H1 (cell line): ENCODE measurements at regions not wholly inside any gene's neighbourhood (a gene's known extent, or its start where the extent isn't known, plus 50 kb on each side); places are given as distances from the start of the nearest gene placed in this dataset.

Experiments
- CTCF ChIA-PET: fragments of 300-600 bp; sonication (Branson Sonifier 250); formaldehyde crosslinking; loops from one replicate; lab custom pipeline; 2021; ENCODE audit not compliant: partially characterized antibody; lab: Charles Lee
- POLR2A ChIA-PET: fragments of 300-600 bp; sonication (Branson Sonifier 250); formaldehyde crosslinking; loops from one replicate; lab custom pipeline; 2021; ENCODE audit warnings: inconsistent platforms; ENCODE audit not compliant: partially characterized antibody; lab: Charles Lee
- DNase-seq, 2 experiments: peaks; one replicate each; pipeline versions ENCODE4 v3.0.0 to v3.0.0-alpha.2; 2010 to 2022; ENCODE audit warnings: low spot score in 2 of 2, low read depth in 1 of 2, mixed read lengths in 1 of 2
- FAIRE-seq: peaks from 2 replicates; lab custom pipeline; 2011; peaks lifted over from hg19 to GRCh38; lab: Jason Lieb, UNC
- H2AFZ ChIP-seq: 2 replicates; pipeline ENCODE4 v1.8.1; 2012; ENCODE audit warnings: low read length, inconsistent platforms
- H2AK5ac ChIP-seq: 2 replicates; pipeline ENCODE4 v1.6.1; 2013; ENCODE audit warnings: low read depth, low read length
- H2BK120ac ChIP-seq: replicated peaks from 2 replicates; pipeline ENCODE3; 2013; ENCODE audit warnings: low read depth, low read length, inconsistent platforms
- H2BK12ac ChIP-seq: 2 replicates; pipeline ENCODE4 v1.6.1; 2013; ENCODE audit warnings: low read depth, low read length
- H2BK15ac ChIP-seq: 2 replicates; pipeline ENCODE4 v1.6.1; 2013; ENCODE audit warnings: low read length
- H2BK20ac ChIP-seq: 2 replicates; pipeline ENCODE4 v1.6.1; 2013; ENCODE audit warnings: low read length
- H2BK5ac ChIP-seq: 2 replicates; pipeline ENCODE4 v1.6.1; 2013; ENCODE audit warnings: low read depth, low read length
- H3K14ac ChIP-seq: 2 replicates; pipeline ENCODE4 v1.6.1; 2013; ENCODE audit warnings: inconsistent platforms; ENCODE audit not compliant: insufficient read length
- H3K18ac ChIP-seq: 2 replicates; pipeline ENCODE4 v1.6.1; 2013; ENCODE audit warnings: low read length; ENCODE audit errors: extremely low read depth
- H3K23ac ChIP-seq: 2 replicates; pipeline ENCODE4 v1.6.1; 2013; ENCODE audit warnings: inconsistent platforms; ENCODE audit not compliant: insufficient read length
- H3K23me2 ChIP-seq: 2 replicates; pipeline ENCODE4 v1.6.1; 2013; ENCODE audit warnings: low read depth, low read length
- H3K27ac ChIP-seq: 2 replicates; pipeline ENCODE4 v1.6.1; 2011; ENCODE audit warnings: low read depth, low read length, inconsistent platforms
- H3K27me3 ChIP-seq, 4 experiments: replicated peaks in 1 of 4; 1 replicate in 1 of 4; 2 replicates in 3 of 4; pipeline versions ENCODE4 v1.6.1 to v1.8.1; 2011 to 2013; ENCODE audit warnings: low read length in 3 of 4, mild to moderate bottlenecking in 3 of 4, inconsistent platforms in 2 of 4, mixed read lengths in 2 of 4, moderate library complexity in 1 of 4; ENCODE audit not compliant: control insufficient read depth in 3 of 4, insufficient read depth in 3 of 4; ENCODE audit errors: extremely low read depth in 1 of 4
- H3K36me3 ChIP-seq, 4 experiments: 2 replicates each; pipeline versions ENCODE4 v1.6.1 to v1.8.1; 2011 to 2013; ENCODE audit warnings: mild to moderate bottlenecking in 4 of 4, low read length in 3 of 4, moderate library complexity in 2 of 4, control low read depth in 1 of 4, inconsistent platforms in 1 of 4; ENCODE audit not compliant: insufficient read depth in 4 of 4, control insufficient read depth in 2 of 4
- H3K4ac ChIP-seq: replicated peaks from 2 replicates; pipeline ENCODE3; 2013; ENCODE audit warnings: low read length, low read depth, mixed read lengths, inconsistent platforms; ENCODE audit not compliant: insufficient read length
- H3K4me1 ChIP-seq, 4 experiments: replicated peaks in 1 of 4; 1 replicate in 1 of 4; 2 replicates in 3 of 4; pipeline versions ENCODE4 v1.6.1 to v1.8.1; 2011 to 2013; ENCODE audit warnings: low read length in 3 of 4, inconsistent platforms in 2 of 4, mixed read lengths in 1 of 4; ENCODE audit not compliant: insufficient read depth in 4 of 4, control insufficient read depth in 3 of 4
- H3K4me2 ChIP-seq, 2 experiments: 2 replicates each; pipeline versions ENCODE4 v1.6.1 to v1.8.1; 2011 to 2013; ENCODE audit warnings: low read depth in 2 of 2, low read length in 2 of 2, control low read depth in 1 of 2, inconsistent platforms in 1 of 2, mild to moderate bottlenecking in 1 of 2; ENCODE audit not compliant: insufficient read depth in 1 of 2
- H3K4me3 ChIP-seq, 4 experiments: fragments of 200-600, 300-600 bp in 1 of 4; sonication (generic), shearing (Covaris generic), sonication (Bioruptor Twin) in 1 of 4; 2 replicates each; pipeline versions ENCODE4 v1.5.1 to v1.8.1; 2011 to 2016; ENCODE audit warnings: low read length in 4 of 4, low read depth in 3 of 4, control low read depth in 2 of 4, inconsistent platforms in 2 of 4, mild to moderate bottlenecking in 2 of 4, mixed read lengths in 1 of 4, moderate library complexity in 1 of 4; ENCODE audit not compliant: insufficient read depth in 2 of 4; ENCODE audit errors: extremely low read depth in 1 of 4
- H3K56ac ChIP-seq: replicated peaks from 2 replicates; pipeline ENCODE3; 2013; ENCODE audit warnings: low read depth, mild to moderate bottlenecking, mixed read lengths, low read length, inconsistent platforms; ENCODE audit not compliant: insufficient read length
- H3K79me1 ChIP-seq: 2 replicates; pipeline ENCODE4 v1.6.1; 2013; ENCODE audit warnings: low read depth, low read length, control low read depth
- H3K79me2 ChIP-seq, 2 experiments: 2 replicates each; pipeline versions ENCODE4 v1.6.1 to v1.8.1; 2012 to 2013; ENCODE audit warnings: low read length in 2 of 2, mild to moderate bottlenecking in 2 of 2, inconsistent platforms in 1 of 2; ENCODE audit not compliant: insufficient read depth in 2 of 2, control insufficient read depth in 1 of 2
- H3K9ac ChIP-seq, 4 experiments: replicated peaks in 1 of 4; 1 replicate in 1 of 4; 2 replicates in 3 of 4; pipeline versions ENCODE4 v1.6.1 to v1.8.1; 2011 to 2013; ENCODE audit warnings: low read depth in 3 of 4, low read length in 3 of 4, control low read depth in 2 of 4, mild to moderate bottlenecking in 2 of 4, moderate library complexity in 2 of 4, inconsistent platforms in 1 of 4; ENCODE audit errors: extremely low read depth in 1 of 4
- H3K9me3 ChIP-seq, 2 experiments: 2 replicates each; pipeline versions ENCODE4 v1.6.1 to v1.8.1; 2012 to 2013; ENCODE audit warnings: mild to moderate bottlenecking in 2 of 2, moderate library complexity in 2 of 2, control low read depth in 1 of 2, inconsistent platforms in 1 of 2, low read depth in 1 of 2, low read length in 1 of 2, mixed read lengths in 1 of 2; ENCODE audit not compliant: insufficient read depth in 2 of 2
- H4K20me1 ChIP-seq, 2 experiments: replicated peaks in 1 of 2; 2 replicates each; pipeline versions ENCODE3 to v1.8.1; 2011 to 2013; ENCODE audit warnings: inconsistent platforms in 2 of 2, low read length in 2 of 2, mild to moderate bottlenecking in 1 of 2; ENCODE audit not compliant: insufficient read depth in 2 of 2, control insufficient read depth in 1 of 2
- H4K5ac ChIP-seq: 2 replicates; pipeline ENCODE4 v1.6.1; 2013; ENCODE audit warnings: low read length, low read depth, mixed read lengths, inconsistent platforms; ENCODE audit not compliant: insufficient read length
- H4K8ac ChIP-seq: 2 replicates; pipeline ENCODE4 v1.8.0; 2013; ENCODE audit warnings: mild to moderate bottlenecking, moderate library complexity, low read length, inconsistent platforms; ENCODE audit not compliant: insufficient read depth; ENCODE audit errors: extremely low read depth
- H4K91ac ChIP-seq: replicated peaks from 2 replicates; pipeline ENCODE3; 2013; ENCODE audit warnings: low read length, mixed read lengths, inconsistent platforms; ENCODE audit not compliant: insufficient read length
- ASH2L ChIP-seq: fragments of 200-600, 300-600 bp; sonication (generic); IDR thresholded peaks from one replicate; pipeline ENCODE4 v1.7.1; 2017; ENCODE audit warnings: low read length
- BCL11A ChIP-seq, 2 experiments: IDR thresholded peaks; one replicate each; pipeline ENCODE4 v1.6.1; 2011; ENCODE audit warnings: low read depth in 2 of 2, low read length in 2 of 2, mild to moderate bottlenecking in 2 of 2
- BRCA1 ChIP-seq: IDR thresholded peaks from 2 replicates; pipeline ENCODE4 v1.6.1; 2012; ENCODE audit warnings: low read depth, low read length, improper control_type of control experiment
- CEBPB ChIP-seq: IDR thresholded peaks from 2 replicates; pipeline ENCODE4 v1.6.1; 2012; ENCODE audit warnings: low read depth, low read length
- CREB1 ChIP-seq: IDR thresholded peaks from 2 replicates; pipeline ENCODE4 v1.6.1; 2012; ENCODE audit warnings: inconsistent platforms
- FOSL1 ChIP-seq: IDR thresholded peaks from 2 replicates; pipeline ENCODE4 v1.6.1; 2011; ENCODE audit warnings: mild to moderate bottlenecking, low read depth, low read length, moderate library complexity; ENCODE audit not compliant: insufficient read depth
- NANOG ChIP-seq: IDR thresholded peaks from 2 replicates; pipeline ENCODE4 v1.6.1; 2011; ENCODE audit warnings: low read length, low read depth, mild to moderate bottlenecking, inconsistent platforms; ENCODE audit not compliant: insufficient read depth, poor library complexity, severe bottlenecking
- NRF1 ChIP-seq: IDR thresholded peaks from 2 replicates; pipeline ENCODE4 v1.6.1; 2011; ENCODE audit warnings: mild to moderate bottlenecking, low read depth, low read length, improper control_type of control experiment
- RNF2 ChIP-seq: fragments of 200-900, 300-1000 bp; sonication (generic); IDR thresholded peaks from 2 replicates; pipeline ENCODE4 v1.7.1; 2016; ENCODE audit warnings: borderline replicate concordance, low read depth, mild to moderate bottlenecking, antibody characterized with exemption, low read length; ENCODE audit not compliant: poor library complexity, severe bottlenecking; ENCODE audit errors: missing control alignments
- SP1 ChIP-seq: IDR thresholded peaks from 2 replicates; pipeline ENCODE4 v1.6.1; 2011; ENCODE audit warnings: low read depth, low read length
- SUZ12 ChIP-seq: fragments of 200-600 bp; sonication (generic); IDR thresholded peaks from 2 replicates; pipeline ENCODE4 v1.6.1; 2012; ENCODE audit warnings: mild to moderate bottlenecking, inconsistent platforms, low read length, moderate library complexity, mixed read lengths
- TAF7 ChIP-seq: optimal IDR thresholded peaks from 2 replicates; pipeline ENCODE3; 2011; ENCODE audit warnings: low read depth, mild to moderate bottlenecking, inconsistent platforms, low read length, moderate library complexity, borderline replicate concordance
- TCF12 ChIP-seq: IDR thresholded peaks from 2 replicates; pipeline ENCODE4 v1.6.1; 2011; ENCODE audit warnings: low read depth, mild to moderate bottlenecking, low read length
- TEAD4 ChIP-seq: IDR thresholded peaks from 2 replicates; pipeline ENCODE4 v1.6.1; 2012; ENCODE audit warnings: low read depth, low read length, inconsistent platforms, mixed read lengths
- WGBS, 2 experiments: shearing (Covaris generic) in 1 of 2; methylation state at CpG; one replicate each; pipeline versions ENCODE4 v1.1.6 to v1.1.7; 2013 to 2015; ENCODE audit warnings: low lambda C conversion rate in 2 of 2, mixed read lengths in 2 of 2, inconsistent platforms in 1 of 2, low coverage in 1 of 2, missing lambda C conversion rate in 1 of 2; ENCODE audit not compliant: insufficient replicate concordance in 2 of 2, insufficient coverage in 1 of 2, insufficient read length in 1 of 2; ENCODE audit errors: extremely low coverage in 1 of 2, missing lambda C conversion rate in 1 of 2; 5-methylcytosine and 5-hydroxymethylcytosine counted together
- TF ChIP-seq, protein P1 (sequence below): IDR thresholded peaks from 2 replicates; pipeline ENCODE4 v1.6.1; 2011; ENCODE audit warnings: low read depth, mild to moderate bottlenecking, low read length; ENCODE audit not compliant: insufficient read depth

DNA sequence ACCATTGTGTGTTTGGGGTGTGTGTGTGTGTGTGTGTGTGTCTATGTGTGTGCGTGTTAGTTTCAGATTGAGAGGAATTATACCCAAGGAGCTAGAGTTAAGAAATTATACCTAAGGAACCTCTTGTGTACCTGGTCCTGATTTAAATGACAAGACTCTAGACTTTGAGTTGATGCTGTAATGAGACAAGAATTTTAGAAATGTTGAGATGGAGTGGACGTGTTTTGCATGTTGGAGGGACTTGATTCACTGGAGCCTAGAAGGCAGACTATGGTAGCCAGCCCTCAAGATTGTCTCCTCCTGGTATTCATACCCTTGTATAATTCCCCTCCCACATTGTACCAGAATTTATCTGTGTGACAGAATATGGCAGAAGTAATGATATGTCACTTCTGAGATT, 52.4 kb upstream of the HSPB3 start:
- Histone ChIP-seq H2AK5ac (no peak overlapping the region), H4K91ac (no peak overlapping the region), H3K4me3 (no peak overlapping the region), H2BK15ac (no peak overlapping the region), H3K14ac (no peak overlapping the region), H3K9me3 (no peaks in the 10 kb centered on the region), H2BK20ac (no peak overlapping the region), H3K79me1 (no peaks in the 10 kb centered on the region), H3K56ac (no peak overlapping the region), H3K4me2 (no peak overlapping the region), H2BK12ac (no peak overlapping the region), H3K4me1 (peaks cover 0 to 3% (median 0%) of the 10 kb centered on the region in 4 experiments; a peak in 1 of 7 replicates), H3K27me3 (no peaks in the 10 kb centered on the region), H3K9ac (no peak overlapping the region), H4K5ac (no peak overlapping the region), H3K23me2 (peaks cover 1% of the 10 kb centered on the region; the same call in 1 of the 2 replicates), H4K20me1 (no peaks in the 10 kb centered on the region), H3K27ac (no peak overlapping the region), H4K8ac (no peak overlapping the region), H3K23ac (no peak overlapping the region), H2BK120ac (no peak overlapping the region), H2AFZ (no peak overlapping the region), H3K18ac (no peak overlapping the region), H2BK5ac (no peak overlapping the region), H3K36me3 (no peaks in the 10 kb centered on the region), H3K4ac (no peak overlapping the region), H3K79me2 (no peaks in the 10 kb centered on the region)
- TF ChIP-seq, protein P1, sequence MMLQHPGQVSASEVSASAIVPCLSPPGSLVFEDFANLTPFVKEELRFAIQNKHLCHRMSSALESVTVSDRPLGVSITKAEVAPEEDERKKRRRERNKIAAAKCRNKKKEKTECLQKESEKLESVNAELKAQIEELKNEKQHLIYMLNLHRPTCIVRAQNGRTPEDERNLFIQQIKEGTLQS: no peak
- TF ChIP-seq TCF12: no peak
- TF ChIP-seq SP1: no peak
- TF ChIP-seq TEAD4: no peak
- TF ChIP-seq TAF7: no peak
- no peak for TF ChIP-seq ASH2L
- TF ChIP-seq CEBPB: no peak
- TF ChIP-seq NRF1: no peak
- no peak for TF ChIP-seq NANOG
- no peak for TF ChIP-seq RNF2
- no peak for TF ChIP-seq BCL11A (IDR thresholded peaks at IDR 0.05; ENCODE audit: low read depth in 2 of 2, low read length in 2 of 2)
- TF ChIP-seq BRCA1: no peak
- TF ChIP-seq CREB1: no peak
- no peak for TF ChIP-seq SUZ12
- TF ChIP-seq FOSL1: no peak
- ChIA-PET POLR2A (interaction anchor here (1.3 kb wide), 1 partner anchor 91 kb away, joined by 6 read pairs; no protein-coding TSS in a partner anchor), CTCF (interaction anchor here (0.9 to 3.9 kb wide), 6 partner anchors 16 to 159 kb away, joined by 3 to 15 read pairs (median 4); no protein-coding TSS in a partner anchor)
- no peak for FAIRE-seq
- DNase-seq: no peak
- WGBS, 2 experiments: 93% methylated on average over 2 of the region's 2 CpGs; no CpG with 5 or more reads in 1 of the 2 experiments
